Smooth muscle cell (in vitro differentiated cells): ENCODE measurements at regions not wholly inside any gene's neighbourhood (a gene's known extent, or its start where the extent isn't known, plus 50 kb on each side); places are given as distances from the start of the nearest gene placed in this dataset.

ENCODE experiments used
- DNase-seq: peaks from one replicate; lab custom pipeline; 2025; ENCODE audit not compliant: unreplicated experiment; lab: John Stamatoyannopoulos, UW
- H2AFZ ChIP-seq: fragments of 200-600 bp; sonication (generic); 2 replicates; pipeline ENCODE4 v1.6.0; 2016; ENCODE audit warnings: antibody characterized with exemption, low read depth, mild to moderate bottlenecking
- H3F3A ChIP-seq: fragments of 200-600 bp; sonication (generic); 2 replicates; pipeline ENCODE4 v1.6.0; 2017; ENCODE audit warnings: antibody characterized with exemption, low read depth
- H3K27ac ChIP-seq: fragments of 200-600 bp; sonication (generic); 2 replicates; pipeline ENCODE4 v1.5.1; 2016; ENCODE audit warnings: low read depth, mild to moderate bottlenecking
- H3K27me3 ChIP-seq: fragments of 200-600 bp; sonication (generic); 2 replicates; pipeline ENCODE4 v1.6.1; 2016; ENCODE audit warnings: low read depth, mild to moderate bottlenecking
- H3K36me3 ChIP-seq: fragments of 200-600 bp; sonication (generic); 2 replicates; pipeline ENCODE4 v1.5.1; 2016; ENCODE audit warnings: low read depth
- H3K4me1 ChIP-seq: fragments of 200-600 bp; sonication (generic); 2 replicates; pipeline ENCODE4 v1.5.1; 2016; ENCODE audit warnings: low read depth
- H3K4me2 ChIP-seq: fragments of 200-600 bp; sonication (generic); 2 replicates; pipeline ENCODE4 v1.6.0; 2016; ENCODE audit warnings: mild to moderate bottlenecking
- H3K4me3 ChIP-seq: fragments of 200-600 bp; sonication (generic); 2 replicates; pipeline ENCODE4 v1.5.1; 2016; ENCODE audit warnings: mild to moderate bottlenecking
- H3K79me2 ChIP-seq: fragments of 200-600 bp; sonication (generic); 2 replicates; pipeline ENCODE4 v1.6.0; 2016; ENCODE audit warnings: low read depth, mild to moderate bottlenecking
- H3K9ac ChIP-seq: fragments of 200-600 bp; sonication (generic); 2 replicates; pipeline ENCODE4 v1.6.0; 2016; ENCODE audit warnings: low read depth
- H3K9me3 ChIP-seq: fragments of 200-600 bp; sonication (generic); replicated peaks from 2 replicates; pipeline ENCODE4 v1.5.1; 2016; ENCODE audit warnings: low read depth
- H4K20me1 ChIP-seq: fragments of 200-600 bp; sonication (generic); 2 replicates; pipeline ENCODE4 v1.6.0; 2016; ENCODE audit warnings: low read depth
- CTCF ChIP-seq: fragments of 200-600 bp; sonication (generic); IDR thresholded peaks from 2 replicates; pipeline ENCODE4 v1.5.1; 2017; ENCODE audit warnings: borderline replicate concordance, mild to moderate bottlenecking, antibody characterized with exemption; ENCODE audit not compliant: insufficient read depth, poor library complexity, severe bottlenecking
- WGBS: methylation state at CpG from one replicate; pipeline ENCODE4 v1.1.7; 2016; ENCODE audit warnings: low lambda C conversion rate; 5-methylcytosine and 5-hydroxymethylcytosine counted together

DNA sequence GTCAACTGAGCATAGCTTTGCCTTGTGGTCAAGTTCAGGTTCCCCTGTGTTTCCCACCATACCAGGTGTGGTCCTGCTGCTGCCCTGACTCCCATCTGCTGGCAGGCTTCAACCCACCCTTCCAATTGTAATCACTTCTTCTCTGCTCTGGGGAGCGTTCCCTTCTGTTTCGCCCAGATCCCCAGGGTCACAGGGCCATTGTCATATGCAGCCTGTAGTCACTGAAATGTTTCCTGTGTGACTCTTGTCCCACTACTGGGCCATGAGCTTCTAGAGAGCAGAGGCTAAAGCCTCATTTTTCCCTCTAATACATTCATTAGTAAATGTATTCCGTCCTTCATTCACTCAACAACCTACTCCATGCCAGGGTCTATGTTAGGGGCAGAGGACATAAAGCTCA lies 75.0 kb upstream of the LAPTM4A start:
- Histone ChIP-seq H3F3A (peaks cover 2% of the 10 kb centered on the region), H3K27ac (no peak overlapping the region), H3K4me3 (no peak overlapping the region), H3K9ac (no peak overlapping the region), H3K9me3 (no peaks in the 10 kb centered on the region), H3K4me2 (no peak overlapping the region), H3K4me1 (peaks cover 6% of the 10 kb centered on the region), H4K20me1 (no peaks in the 10 kb centered on the region), H3K36me3 (no peaks in the 10 kb centered on the region), H2AFZ (no peak overlapping the region), H3K27me3 (no peaks in the 10 kb centered on the region), H3K79me2 (no peaks in the 10 kb centered on the region)
- TF ChIP-seq CTCF: no peak
- no peak for DNase-seq
- WGBS: 97% methylated on average over 3 of the region's 3 CpGs

GRCh38 chr2:20126040-20126439 lies 74.6 kb upstream of the LAPTM4A start:
- no peak overlapping the region for H2AFZ ChIP-seq
- no peaks in the 10 kb centered on the region for H3K9me3 ChIP-seq
- H3K4me3 ChIP-seq: no peak overlapping the region
- H3K4me1 ChIP-seq: peaks cover 2% of the 10 kb centered on the region
- 89% methylated on average over 3 of the region's 3 CpGs for WGBS
- no peaks in the 10 kb centered on the region for H4K20me1 ChIP-seq
- H3K36me3 ChIP-seq: no peaks in the 10 kb centered on the region
- H3K27ac ChIP-seq: no peak overlapping the region
- no peaks in the 10 kb centered on the region for H3K79me2 ChIP-seq
- TF ChIP-seq CTCF: no peak
- no peak overlapping the region for H3K9ac ChIP-seq
- H3F3A ChIP-seq: no peaks in the 10 kb centered on the region
- DNase-seq: no peak
- H3K4me2 ChIP-seq: no peak overlapping the region
- no peaks in the 10 kb centered on the region for H3K27me3 ChIP-seq

GRCh38 chr2:20125616-20126015 lies 74.2 kb upstream of the LAPTM4A start:
- H3K4me3 ChIP-seq: no peak overlapping the region
- H3K9me3 ChIP-seq: no peaks in the 10 kb centered on the region
- H3K36me3 ChIP-seq: no peaks in the 10 kb centered on the region
- H3F3A ChIP-seq: no peaks in the 10 kb centered on the region
- no peak for TF ChIP-seq CTCF
- H3K27ac ChIP-seq: no peak overlapping the region
- no peaks in the 10 kb centered on the region for H4K20me1 ChIP-seq
- no peak overlapping the region for H3K4me2 ChIP-seq
- no peaks in the 10 kb centered on the region for H3K79me2 ChIP-seq
- WGBS: 82% methylated on average over 3 of the region's 3 CpGs
- DNase-seq: no peak
- H2AFZ ChIP-seq: no peak overlapping the region
- no peak overlapping the region for H3K9ac ChIP-seq
- no peaks in the 10 kb centered on the region for H3K27me3 ChIP-seq
- H3K4me1 ChIP-seq: no peaks in the 10 kb centered on the region

DNA sequence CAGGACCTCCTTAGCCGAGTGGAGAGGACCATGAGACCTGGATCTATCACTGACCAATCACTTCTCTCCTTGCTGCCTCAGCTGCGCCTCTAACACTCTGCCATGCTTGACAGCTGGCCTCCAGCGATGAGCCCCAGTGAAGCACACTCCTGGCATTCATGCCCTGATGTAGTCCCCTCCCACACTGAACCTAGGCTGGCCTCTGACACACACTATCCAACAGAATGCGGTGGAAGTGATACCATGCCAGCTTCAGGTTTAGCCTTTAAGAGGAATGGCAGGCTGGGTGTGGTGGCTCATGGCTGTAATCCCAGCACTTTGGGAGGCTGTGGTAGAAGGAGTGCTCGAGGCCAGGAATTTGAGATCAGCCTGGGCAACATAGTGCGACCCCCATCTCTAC lies 73.7 kb upstream of the LAPTM4A start:
- H3K4me1 ChIP-seq: no peaks in the 10 kb centered on the region
- no peak overlapping the region for H3K27ac ChIP-seq
- no peak overlapping the region for H3K9ac ChIP-seq
- H3K36me3 ChIP-seq: no peaks in the 10 kb centered on the region
- no peaks in the 10 kb centered on the region for H3F3A ChIP-seq
- no peak for DNase-seq
- no peak overlapping the region for H3K4me2 ChIP-seq
- no peaks in the 10 kb centered on the region for H3K9me3 ChIP-seq
- H3K4me3 ChIP-seq: no peak overlapping the region
- no peak overlapping the region for H2AFZ ChIP-seq
- no peaks in the 10 kb centered on the region for H3K27me3 ChIP-seq
- no peaks in the 10 kb centered on the region for H3K79me2 ChIP-seq
- H4K20me1 ChIP-seq: no peaks in the 10 kb centered on the region
- WGBS: 92% methylated on average over 6 of the region's 6 CpGs
- TF ChIP-seq CTCF: no peak
